Sigmoid colon (tissue), 3 donors: ENCODE measurements at regions not wholly inside any gene's neighbourhood (a gene's known extent, or its start where the extent isn't known, plus 50 kb on each side); places are given as distances from the start of the nearest gene placed in this dataset.

Experiments used
- CTCF ChIP-seq, 4 experiments: fragments of 450-650 bp in 3 of 4; fragments of 200-600 bp in 1 of 4; IDR thresholded peaks; one replicate each; pipeline ENCODE4 v1.5.1; 2016 to 2019; ENCODE audit warnings: antibody characterized with exemption in 4 of 4, mild to moderate bottlenecking in 3 of 4, moderate library complexity in 2 of 4
- POLR2A ChIP-seq, 2 donors: fragments of 450-650 bp; IDR thresholded peaks; one replicate each; pipeline ENCODE4 v1.6.1; 2016; ENCODE audit warnings: antibody characterized with exemption in 2 of 2, mild to moderate bottlenecking in 2 of 2, moderate library complexity in 2 of 2

DNA sequence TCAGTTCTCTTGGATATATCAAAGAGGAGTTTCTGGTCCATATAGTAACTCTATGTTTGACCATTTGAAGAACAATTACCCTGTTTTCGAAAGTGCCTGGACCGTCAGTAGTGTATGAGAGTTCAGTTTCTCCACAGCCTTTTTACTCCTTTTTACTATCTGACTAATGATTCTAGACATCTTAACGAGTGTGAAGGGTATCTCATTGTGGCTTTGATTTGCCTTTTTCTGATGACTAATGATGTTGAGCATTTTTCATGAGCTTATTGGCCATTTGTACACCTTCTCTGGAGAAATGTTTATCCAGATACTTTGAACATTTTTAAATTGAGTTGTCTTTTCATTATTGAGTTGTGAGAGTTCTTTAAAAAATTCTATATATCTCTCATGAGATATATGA is 114.9 kb upstream of the ATXN1 start:
- TF ChIP-seq CTCF (IDR thresholded peaks at IDR 0.05) (no peak), POLR2A (IDR thresholded peaks at IDR 0.05) (no peak)
